Esophagus squamous epithelium (tissue), 4 donors: ENCODE measurements at regions not wholly inside any gene's neighbourhood (a gene's known extent, or its start where the extent isn't known, plus 50 kb on each side); places are given as distances from the start of the nearest gene placed in this dataset.

Source experiments
- CTCF ChIP-seq, 6 experiments: fragments of 450-650 bp in 4 of 6; fragments of 200-600 bp in 2 of 6; sonication (generic) in 2 of 6; IDR thresholded peaks; one replicate each; pipeline ENCODE4 v1.5.1; 2016 to 2019; ENCODE audit warnings: antibody characterized with exemption in 6 of 6, mild to moderate bottlenecking in 4 of 6, moderate library complexity in 4 of 6
- POLR2A ChIP-seq, 4 donors: fragments of 450-650 bp; IDR thresholded peaks; one replicate each; pipeline ENCODE4 v1.6.1; 2017; ENCODE audit warnings: antibody characterized with exemption in 4 of 4, mild to moderate bottlenecking in 4 of 4, moderate library complexity in 3 of 4

GRCh38 chr2:199119796-199120195, 337.9 kb downstream of the SATB2 start:
- no peak for TF ChIP-seq CTCF (IDR thresholded peaks at IDR 0.05)
- TF ChIP-seq POLR2A (IDR thresholded peaks at IDR 0.05): no peak
